ENCODE measurements at regions not wholly inside any gene's neighbourhood (a gene's known extent, or its start where the extent isn't known, plus 50 kb on each side); places are given as distances from the start of the nearest gene placed in this dataset.
A peak's percentile ranks its signal among the peaks of the same experiment; 100 is the strongest.
"Not testable (repeated sequence)": the region's sequence is repeated elsewhere in the genome, so short reads cannot be mapped to it uniquely, and the experiment has no call there.

DNA sequence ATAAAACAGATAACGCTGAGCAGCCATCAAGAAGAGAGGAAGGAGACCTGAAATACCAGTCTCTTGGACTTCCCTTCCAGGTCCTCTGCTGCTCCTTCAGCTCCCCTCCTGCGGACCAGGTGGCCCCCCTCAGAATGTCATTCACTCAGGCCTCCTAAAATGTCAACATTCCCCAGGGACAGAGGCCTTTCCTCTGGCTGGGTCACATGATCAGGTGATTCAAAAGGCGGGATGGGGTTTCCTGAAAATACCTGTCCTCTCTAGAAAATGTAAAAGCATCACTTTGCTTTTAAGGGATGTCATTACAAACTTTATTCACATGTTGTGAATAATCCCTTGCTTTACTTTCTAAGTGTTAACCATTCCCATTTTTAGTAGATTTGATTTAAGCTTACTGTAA is 311.1 kb downstream of the INHBA start:
- Mint-ChIP-seq H3K36me3 (ENCODE audit: low read depth) (no peaks in the 10 kb centered on the region), H3K27me3 (ENCODE audit: insufficient read depth, low read depth, poor library complexity) (peaks cover 4% of the 10 kb centered on the region), H3K4me1 (no peaks in the 10 kb centered on the region; the same call in 2 of the 3 replicates), H3K4me3 (no peak overlapping the region), H3K27ac (no peak overlapping the region), H3K9me3 (peaks cover 5% of the 10 kb centered on the region; the same call in 1 of the 3 replicates)
- Histone ChIP-seq H3K4me3 (no peak overlapping the region), H3K36me3 (ENCODE audit: insufficient read depth) (no peaks in the 10 kb centered on the region), H3K79me2 (replicated peaks; ENCODE audit: insufficient read depth) (no peaks in the 10 kb centered on the region), H3K4me2 (no peak overlapping the region), H3K27me3 (ENCODE audit: insufficient read depth) (no peaks in the 10 kb centered on the region), H4K20me1 (replicated peaks; ENCODE audit: insufficient read depth) (no peaks in the 10 kb centered on the region), H3K27ac (ENCODE audit: low read depth) (no peak overlapping the region), H3K9me2 (ENCODE audit: insufficient read depth) (0 out of 2 replicates have a peak, but pooled peaks cover 2% of the 10 kb centered on the region), H3K4me1 (ENCODE audit: insufficient read depth) (no peaks in the 10 kb centered on the region), H2AFZ (no peak overlapping the region), H3F3A (replicated peaks; ENCODE audit: low read depth) (no peaks in the 10 kb centered on the region)
- ATAC-seq: no peak
- DNase-seq (ENCODE audit: low spot score): peak; percentile 55
- TF ChIP-seq NANOG (IDR thresholded peaks at IDR 0.05; ENCODE audit: borderline replicate concordance) (no peak), POLR2AphosphoS5 (IDR thresholded peaks at IDR 0.05; ENCODE audit: low read depth) (no peak)

DNA sequence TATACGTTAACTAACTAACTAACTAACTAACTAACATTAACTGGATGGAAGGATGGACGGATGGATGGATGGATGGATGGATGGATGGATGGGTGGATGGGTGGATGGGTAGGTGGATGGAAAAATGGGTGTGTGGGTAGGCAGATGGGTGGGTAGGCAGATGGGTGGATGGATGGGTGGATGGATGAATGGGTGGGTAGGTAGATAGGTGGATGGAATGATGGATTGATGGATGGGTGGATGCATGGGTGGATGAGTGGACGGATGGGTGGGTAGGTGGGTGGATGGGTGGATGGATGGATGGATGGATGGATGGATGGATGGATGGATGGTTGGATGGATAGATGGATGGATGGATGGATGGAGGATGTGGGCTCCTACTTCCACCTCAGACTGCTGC is 314.0 kb downstream of the INHBA start:
- H4K20me1 ChIP-seq (replicated peaks; ENCODE audit: insufficient read depth); H3K9me3 Mint-ChIP-seq; H3K4me3 Mint-ChIP-seq; H3K27ac ChIP-seq (ENCODE audit: low read depth); H3F3A ChIP-seq (replicated peaks; ENCODE audit: low read depth); ATAC-seq; H3K4me1 Mint-ChIP-seq; DNase-seq (ENCODE audit: low spot score); H3K36me3 ChIP-seq (ENCODE audit: insufficient read depth); H2AFZ ChIP-seq; H3K27ac Mint-ChIP-seq; H3K4me3 ChIP-seq; H3K27me3 Mint-ChIP-seq (ENCODE audit: insufficient read depth, low read depth, poor library complexity); H3K36me3 Mint-ChIP-seq (ENCODE audit: low read depth); H3K4me1 ChIP-seq (ENCODE audit: insufficient read depth); H3K27me3 ChIP-seq (ENCODE audit: insufficient read depth); H3K79me2 ChIP-seq (replicated peaks; ENCODE audit: insufficient read depth); H3K4me2 ChIP-seq; H3K9me2 ChIP-seq (ENCODE audit: insufficient read depth): not testable (repeated sequence)

DNA sequence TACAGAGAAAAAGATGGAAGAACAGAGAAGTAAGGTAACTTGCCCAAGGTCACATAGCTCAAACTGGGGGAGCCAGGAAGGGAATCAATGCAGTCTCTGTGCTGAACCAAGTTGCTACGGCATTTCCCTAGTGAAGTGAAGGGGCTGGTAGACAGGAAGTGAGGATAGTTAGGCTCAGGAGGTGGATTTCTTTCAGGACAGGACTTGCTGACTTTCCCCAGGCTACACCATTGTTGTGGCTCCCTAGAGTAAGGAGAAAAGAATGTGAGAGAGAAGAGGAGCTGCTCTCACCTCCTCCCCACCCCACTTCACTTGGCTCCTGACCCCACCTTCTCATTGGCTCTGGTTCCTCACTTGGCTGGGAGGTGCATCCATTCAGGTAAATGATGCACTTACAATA is 316.9 kb downstream of the INHBA start:
- H3K4me3 ChIP-seq: no peak overlapping the region
- H3K4me1 ChIP-seq (ENCODE audit: insufficient read depth): no peaks in the 10 kb centered on the region
- no peaks in the 10 kb centered on the region for H3F3A ChIP-seq (replicated peaks; ENCODE audit: low read depth)
- peak; percentile 62 for ATAC-seq
- TF ChIP-seq POLR2AphosphoS5 (IDR thresholded peaks at IDR 0.05; ENCODE audit: low read depth): no peak
- TF ChIP-seq, protein P1, sequence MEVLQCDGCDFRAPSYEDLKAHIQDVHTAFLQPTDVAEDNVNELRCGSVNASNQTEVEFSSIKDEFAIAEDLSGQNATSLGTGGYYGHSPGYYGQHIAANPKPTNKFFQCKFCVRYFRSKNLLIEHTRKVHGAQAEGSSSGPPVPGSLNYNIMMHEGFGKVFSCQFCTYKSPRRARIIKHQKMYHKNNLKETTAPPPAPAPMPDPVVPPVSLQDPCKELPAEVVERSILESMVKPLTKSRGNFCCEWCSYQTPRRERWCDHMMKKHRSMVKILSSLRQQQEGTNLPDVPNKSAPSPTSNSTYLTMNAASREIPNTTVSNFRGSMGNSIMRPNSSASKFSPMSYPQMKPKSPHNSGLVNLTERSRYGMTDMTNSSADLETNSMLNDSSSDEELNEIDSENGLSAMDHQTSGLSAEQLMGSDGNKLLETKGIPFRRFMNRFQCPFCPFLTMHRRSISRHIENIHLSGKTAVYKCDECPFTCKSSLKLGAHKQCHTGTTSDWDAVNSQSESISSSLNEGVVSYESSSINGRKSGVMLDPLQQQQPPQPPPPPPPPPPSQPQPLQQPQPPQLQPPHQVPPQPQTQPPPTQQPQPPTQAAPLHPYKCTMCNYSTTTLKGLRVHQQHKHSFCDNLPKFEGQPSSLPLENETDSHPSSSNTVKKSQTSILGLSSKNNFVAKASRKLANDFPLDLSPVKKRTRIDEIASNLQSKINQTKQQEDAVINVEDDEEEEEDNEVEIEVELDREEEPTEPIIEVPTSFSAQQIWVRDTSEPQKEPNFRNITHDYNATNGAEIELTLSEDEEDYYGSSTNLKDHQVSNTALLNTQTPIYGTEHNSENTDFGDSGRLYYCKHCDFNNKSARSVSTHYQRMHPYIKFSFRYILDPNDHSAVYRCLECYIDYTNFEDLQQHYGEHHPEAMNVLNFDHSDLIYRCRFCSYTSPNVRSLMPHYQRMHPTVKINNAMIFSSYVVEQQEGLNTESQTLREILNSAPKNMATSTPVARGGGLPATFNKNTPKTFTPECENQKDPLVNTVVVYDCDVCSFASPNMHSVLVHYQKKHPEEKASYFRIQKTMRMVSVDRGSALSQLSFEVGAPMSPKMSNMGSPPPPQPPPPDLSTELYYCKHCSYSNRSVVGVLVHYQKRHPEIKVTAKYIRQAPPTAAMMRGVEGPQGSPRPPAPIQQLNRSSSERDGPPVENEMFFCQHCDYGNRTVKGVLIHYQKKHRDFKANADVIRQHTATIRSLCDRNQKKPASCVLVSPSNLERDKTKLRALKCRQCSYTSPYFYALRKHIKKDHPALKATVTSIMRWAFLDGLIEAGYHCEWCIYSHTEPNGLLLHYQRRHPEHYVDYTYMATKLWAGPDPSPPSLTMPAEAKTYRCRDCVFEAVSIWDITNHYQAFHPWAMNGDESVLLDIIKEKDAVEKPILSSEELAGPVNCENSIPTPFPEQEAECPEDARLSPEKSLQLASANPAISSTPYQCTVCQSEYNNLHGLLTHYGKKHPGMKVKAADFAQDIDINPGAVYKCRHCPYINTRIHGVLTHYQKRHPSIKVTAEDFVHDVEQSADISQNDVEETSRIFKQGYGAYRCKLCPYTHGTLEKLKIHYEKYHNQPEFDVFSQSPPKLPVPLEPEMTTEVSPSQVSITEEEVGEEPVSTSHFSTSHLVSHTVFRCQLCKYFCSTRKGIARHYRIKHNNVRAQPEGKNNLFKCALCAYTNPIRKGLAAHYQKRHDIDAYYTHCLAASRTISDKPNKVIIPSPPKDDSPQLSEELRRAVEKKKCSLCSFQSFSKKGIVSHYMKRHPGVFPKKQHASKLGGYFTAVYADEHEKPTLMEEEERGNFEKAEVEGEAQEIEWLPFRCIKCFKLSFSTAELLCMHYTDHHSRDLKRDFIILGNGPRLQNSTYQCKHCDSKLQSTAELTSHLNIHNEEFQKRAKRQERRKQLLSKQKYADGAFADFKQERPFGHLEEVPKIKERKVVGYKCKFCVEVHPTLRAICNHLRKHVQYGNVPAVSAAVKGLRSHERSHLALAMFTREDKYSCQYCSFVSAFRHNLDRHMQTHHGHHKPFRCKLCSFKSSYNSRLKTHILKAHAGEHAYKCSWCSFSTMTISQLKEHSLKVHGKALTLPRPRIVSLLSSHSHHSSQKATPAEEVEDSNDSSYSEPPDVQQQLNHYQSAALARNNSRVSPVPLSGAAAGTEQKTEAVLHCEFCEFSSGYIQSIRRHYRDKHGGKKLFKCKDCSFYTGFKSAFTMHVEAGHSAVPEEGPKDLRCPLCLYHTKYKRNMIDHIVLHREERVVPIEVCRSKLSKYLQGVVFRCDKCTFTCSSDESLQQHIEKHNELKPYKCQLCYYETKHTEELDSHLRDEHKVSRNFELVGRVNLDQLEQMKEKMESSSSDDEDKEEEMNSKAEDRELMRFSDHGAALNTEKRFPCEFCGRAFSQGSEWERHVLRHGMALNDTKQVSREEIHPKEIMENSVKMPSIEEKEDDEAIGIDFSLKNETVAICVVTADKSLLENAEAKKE (CRISPR knock-in tag; IDR thresholded peaks at IDR 0.05): 0 out of 2 replicates have a peak, but pooled peaks have one; percentile 24
- no peaks in the 10 kb centered on the region for H3K27me3 ChIP-seq (ENCODE audit: insufficient read depth)
- Mint-ChIP-seq H3K9me3 (no peaks in the 10 kb centered on the region; the same call in 2 of the 3 replicates), H3K27ac (no peak overlapping the region), H3K4me1 (peaks cover 4% of the 10 kb centered on the region), H3K4me3 (no peak overlapping the region), H3K36me3 (ENCODE audit: low read depth) (no peaks in the 10 kb centered on the region), H3K27me3 (ENCODE audit: insufficient read depth, low read depth, poor library complexity) (peaks cover 4% of the 10 kb centered on the region)
- H3K79me2 ChIP-seq (replicated peaks; ENCODE audit: insufficient read depth): no peaks in the 10 kb centered on the region
- H3K36me3 ChIP-seq (ENCODE audit: insufficient read depth): no peaks in the 10 kb centered on the region
- no peaks in the 10 kb centered on the region for H4K20me1 ChIP-seq (replicated peaks; ENCODE audit: insufficient read depth)
- no peak overlapping the region for H3K4me2 ChIP-seq
- H2AFZ ChIP-seq: peak overlapping the region; percentile 38
- no peak overlapping the region for H3K27ac ChIP-seq (ENCODE audit: low read depth)
- H3K9me2 ChIP-seq (ENCODE audit: insufficient read depth): peaks cover 8% of the 10 kb centered on the region; the same call in 1 of the 2 replicates
- DNase-seq (ENCODE audit: low spot score): peak; percentile 50

Data from GM23338 (cell line).